Activated naive CD4-positive, alpha-beta T cell treated with Interleukin-2 at 50 U/mL for 16 hours (primary cell): ENCODE measurements at regions not wholly inside any gene's neighbourhood (a gene's known extent, or its start where the extent isn't known, plus 50 kb on each side); places are given as distances from the start of the nearest gene placed in this dataset.
A peak's percentile ranks its signal among the peaks of the same experiment; 100 is the strongest.
"Not testable (repeated sequence)": the region's sequence is repeated elsewhere in the genome, so short reads cannot be mapped to it uniquely, and the experiment has no call there.

ENCODE experiments used
- DNase-seq: peaks from one replicate; pipeline ENCODE4 v3.0.0-alpha.2; 2020

- DNase-seq, result peak; percentile 2
Observed at GRCh38 chrX:42093756-42094155, 170.4 kb upstream of the CASK start.

DNA sequence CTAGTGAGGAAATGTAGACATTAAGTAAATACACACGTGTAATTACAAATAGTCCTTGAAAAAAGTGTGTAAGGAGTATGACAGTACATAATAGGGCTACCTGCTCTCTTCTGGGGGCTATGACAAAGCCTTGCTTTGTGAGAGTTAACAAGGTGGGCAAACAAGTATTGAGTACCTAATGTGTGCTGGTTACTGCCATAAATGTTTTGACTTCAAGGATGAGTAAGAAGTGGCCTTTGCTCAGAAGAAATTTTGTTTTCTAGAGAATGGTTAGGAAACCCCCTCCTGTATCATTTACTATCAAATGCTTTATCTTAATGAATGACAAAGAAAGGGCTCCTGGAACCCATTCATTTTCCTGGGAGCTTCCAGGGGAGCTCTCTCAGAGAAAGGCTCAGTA lies 167.0 kb upstream of the CASK start:
- no peak for DNase-seq

GRCh38 chrX:42089031-42089430 lies 165.7 kb upstream of the CASK start:
- no peak for DNase-seq

DNA sequence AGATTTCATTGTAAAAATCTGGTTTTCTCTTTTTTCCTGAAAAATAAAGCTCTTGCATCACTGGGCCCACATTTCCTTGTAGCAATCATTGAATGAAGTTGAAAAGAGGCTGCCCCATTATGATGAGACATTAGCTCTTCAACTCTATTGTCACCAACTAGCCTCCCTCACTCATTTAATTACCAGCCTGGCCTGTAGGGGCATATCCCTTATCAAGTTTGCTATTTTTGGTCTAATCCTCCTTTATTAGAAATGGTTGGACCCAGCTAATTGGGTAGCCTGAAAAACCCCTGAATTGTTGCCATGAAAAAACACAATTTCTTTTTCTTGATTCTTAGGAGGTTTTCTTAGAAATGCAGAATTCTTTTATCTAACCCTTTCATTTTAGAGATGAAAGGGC lies 164.6 kb upstream of the CASK start:
- no peak for DNase-seq

DNA sequence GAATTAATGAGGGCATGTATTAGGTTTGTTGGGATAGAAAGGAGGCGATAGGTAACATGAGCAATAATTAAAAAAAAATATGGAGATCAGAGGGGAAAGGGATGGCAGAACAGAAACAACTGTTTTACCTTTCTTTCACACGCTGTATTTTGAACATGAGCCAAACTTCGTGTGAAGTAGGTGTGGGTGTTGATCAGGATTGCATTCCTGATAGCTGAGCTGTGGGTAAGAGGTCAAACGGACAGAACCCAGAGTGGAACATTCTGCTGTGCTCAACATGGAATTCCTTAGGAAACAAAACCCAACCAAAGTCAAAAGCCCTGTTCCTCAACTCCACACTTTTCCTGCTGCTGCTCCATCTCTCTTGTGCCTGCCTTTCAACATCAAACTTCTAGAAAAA lies 162.5 kb upstream of the CASK start:
- DNase-seq, result no peak

- DNase-seq, result no peak
Observed at GRCh38 chrX:42079968-42080367, 156.6 kb upstream of the CASK start.

DNA sequence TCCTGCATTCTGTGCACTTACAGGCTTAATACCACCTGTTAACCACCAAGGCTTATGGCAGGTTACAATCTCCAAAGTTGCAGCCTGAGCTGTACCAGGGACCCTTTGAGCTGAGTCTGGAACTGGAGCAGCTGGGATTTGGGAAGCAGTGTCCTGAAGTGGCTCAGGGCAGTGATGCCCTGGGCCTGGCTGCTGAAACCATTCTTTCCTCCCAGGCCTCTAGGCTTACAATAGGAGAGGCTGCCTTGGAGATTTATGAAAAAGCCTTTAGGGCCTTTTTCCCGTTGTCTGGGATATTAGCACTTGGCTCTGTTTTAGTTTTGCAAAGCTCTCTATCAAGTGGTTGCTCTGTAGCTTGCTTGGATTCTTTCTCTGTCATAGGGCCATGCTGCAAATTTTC lies 154.3 kb upstream of the CASK start:
- no peak for DNase-seq

DNA sequence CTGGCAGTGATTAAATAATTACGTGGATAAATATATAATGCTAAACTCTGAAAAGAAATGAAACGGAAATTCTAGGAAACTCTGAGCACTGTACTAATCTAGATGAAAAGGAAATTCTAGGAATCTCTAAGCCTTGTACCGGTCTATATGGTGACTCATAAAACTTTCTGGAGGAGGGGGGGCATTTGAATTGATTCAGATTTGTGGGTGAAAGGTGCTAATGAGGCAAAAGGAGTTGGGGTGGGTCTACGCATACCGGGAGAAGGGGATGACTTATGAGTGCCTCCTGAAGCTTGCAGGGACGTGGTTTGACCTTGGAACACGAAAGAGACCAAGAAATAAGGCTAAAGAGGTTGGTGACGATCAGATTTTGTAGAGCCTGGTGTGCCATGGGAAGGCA lies 151.7 kb upstream of the CASK start:
- DNase-seq, result no peak

GRCh38 chrX:42073448-42073847 lies 150.1 kb upstream of the CASK start:
- DNase-seq, result no peak

GRCh38 chrX:42070866-42071265 lies 147.5 kb upstream of the CASK start:
- DNase-seq, result no peak

DNA sequence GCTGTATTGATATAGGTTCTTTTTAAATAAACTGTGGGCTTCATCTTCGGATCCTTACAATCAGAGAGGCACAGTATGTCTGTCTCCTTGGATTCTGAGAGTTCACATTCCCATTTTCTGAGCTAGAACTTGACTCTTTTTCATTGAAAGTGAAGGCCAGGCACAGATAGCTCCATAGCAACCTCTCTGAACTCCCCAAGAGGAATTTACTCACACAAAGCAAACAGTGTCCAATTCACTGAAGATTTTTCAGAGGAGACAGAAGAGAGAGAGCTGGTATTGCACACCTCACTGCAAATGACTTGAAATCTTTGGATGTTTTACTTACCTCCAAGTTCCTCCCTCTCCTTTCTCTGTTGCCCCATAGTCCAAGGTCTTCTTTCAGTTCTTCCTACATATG lies 130.9 kb upstream of the CASK start:
- no peak for DNase-seq

- DNase-seq, result no peak
Observed at GRCh38 chrX:42050345-42050744, 127.0 kb upstream of the CASK start.

DNA sequence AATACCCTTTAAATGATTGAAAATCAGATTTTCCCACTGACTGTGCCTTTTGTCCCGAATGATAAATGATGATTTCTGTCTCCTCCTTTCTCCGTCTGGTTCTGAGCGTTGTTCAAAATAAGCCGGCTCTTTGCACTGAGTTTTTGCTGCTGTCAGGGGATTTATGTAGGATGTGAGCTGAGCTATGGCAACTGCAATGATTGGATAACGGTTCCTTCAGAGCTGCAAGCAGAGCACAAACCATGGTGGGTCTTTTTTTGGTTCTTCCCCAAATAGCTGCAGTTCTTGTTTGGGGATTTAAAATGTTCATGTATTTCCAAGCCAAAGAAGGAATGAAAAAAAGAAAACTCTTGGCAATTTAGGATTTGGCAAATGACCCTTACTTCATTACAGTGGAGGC lies 124.5 kb upstream of the CASK start:
- DNase-seq, result no peak

DNA sequence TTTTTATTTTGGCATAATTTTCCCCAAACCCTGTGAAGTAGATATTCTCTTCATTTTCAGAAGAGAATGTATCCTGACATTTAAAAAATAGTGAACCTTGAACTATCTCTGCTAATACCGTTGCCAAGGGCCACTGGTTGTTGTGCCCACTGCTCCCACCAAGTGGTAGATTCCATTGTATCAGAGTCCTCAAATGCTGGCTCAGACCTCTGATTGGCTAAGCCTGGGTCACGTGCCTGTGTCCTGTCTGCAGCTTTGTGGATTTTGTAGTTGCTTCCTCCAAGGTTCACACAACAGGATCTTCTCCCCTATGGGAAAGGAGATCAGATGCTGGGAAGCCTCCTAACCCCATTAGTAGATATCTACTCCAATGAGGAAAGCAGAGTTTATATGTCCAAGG lies 104.8 kb upstream of the CASK start:
- DNase-seq, result no peak

GRCh38 chrX:42027367-42028000 lies 104.1 kb upstream of the CASK start:
- DNase-seq, result no peak

DNA sequence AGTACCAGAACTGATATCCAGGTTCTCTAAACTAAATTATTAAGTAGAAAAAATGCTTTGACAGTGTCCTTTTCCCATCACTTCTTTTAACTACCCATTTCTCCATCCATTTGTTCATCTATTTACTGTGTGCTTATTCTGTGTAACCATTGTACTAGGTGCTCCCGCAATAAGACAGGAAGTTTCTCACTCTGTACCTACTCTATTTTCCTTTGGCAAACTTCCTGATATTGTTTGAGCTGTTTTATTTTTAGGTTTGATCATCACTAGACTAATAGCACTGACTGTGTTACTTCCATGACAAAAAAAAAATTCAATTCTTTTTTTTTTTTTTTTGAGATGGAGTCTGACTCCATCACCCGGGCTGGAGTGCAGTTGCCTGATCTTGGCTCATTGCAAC lies 102.5 kb upstream of the CASK start:
- DNase-seq, result no peak

DNA sequence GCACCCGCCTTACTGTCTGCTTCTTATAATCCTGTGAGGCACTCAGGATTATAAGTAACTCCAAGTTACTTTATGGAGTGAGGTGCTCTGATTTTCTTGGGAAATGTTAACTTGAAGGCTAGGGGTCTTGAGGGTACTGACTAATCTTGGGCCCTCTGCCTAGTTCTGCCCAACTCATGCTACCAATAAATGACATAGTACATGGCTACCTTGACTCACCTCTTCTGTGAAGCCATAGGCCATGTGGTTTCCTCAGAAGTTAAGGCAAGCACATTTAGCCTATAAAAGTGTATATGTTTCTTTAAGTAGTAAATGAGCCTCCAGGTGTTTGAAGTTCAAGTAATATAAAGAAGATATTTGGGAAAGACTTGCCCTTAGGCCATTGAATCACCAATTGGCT lies 99.8 kb upstream of the CASK start:
- no peak for DNase-seq

GRCh38 chrX:42022158-42022557 lies 98.8 kb upstream of the CASK start:
- DNase-seq, result no peak

- no peak for DNase-seq
Observed at GRCh38 chrX:42021058-42021457, 97.7 kb upstream of the CASK start.

DNA sequence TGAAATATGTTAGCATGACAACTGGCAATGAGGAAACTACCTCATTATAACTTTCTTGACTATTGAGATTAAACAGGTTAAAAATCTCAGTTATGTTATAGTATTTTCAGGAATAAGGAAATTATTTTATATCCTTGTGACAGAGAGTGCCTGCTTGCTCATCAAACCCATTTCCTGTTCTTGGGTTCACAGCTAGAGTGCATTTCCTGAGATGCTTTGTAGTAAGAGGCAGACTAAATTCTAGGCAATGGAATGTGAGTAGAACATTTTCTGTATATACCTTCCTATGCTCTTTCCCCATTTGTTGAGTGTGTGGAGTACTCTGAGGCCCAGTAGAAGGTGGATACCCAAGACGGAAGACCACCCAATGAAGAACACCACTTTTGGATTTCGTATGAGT lies 96.9 kb upstream of the CASK start:
- no peak for DNase-seq

DNA sequence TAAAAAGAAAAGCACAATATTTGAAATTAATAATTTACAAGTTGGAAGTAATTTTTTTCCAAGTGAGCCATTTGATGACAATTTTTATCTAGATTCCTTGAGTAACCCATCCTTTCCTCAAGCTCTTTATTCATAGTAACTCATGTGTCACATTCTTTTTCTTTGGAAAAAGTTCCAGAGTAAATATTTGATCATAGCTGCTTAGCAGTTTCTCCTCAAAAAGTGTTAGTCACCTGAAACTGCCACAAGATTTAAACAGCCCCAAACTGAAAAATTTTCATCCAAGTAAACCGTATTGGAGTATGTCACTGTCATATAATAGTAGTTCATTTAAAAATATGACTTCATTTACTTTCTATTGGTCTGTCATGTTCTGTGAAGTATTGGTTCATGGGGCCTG lies 94.6 kb upstream of the CASK start:
- no peak for DNase-seq

DNA sequence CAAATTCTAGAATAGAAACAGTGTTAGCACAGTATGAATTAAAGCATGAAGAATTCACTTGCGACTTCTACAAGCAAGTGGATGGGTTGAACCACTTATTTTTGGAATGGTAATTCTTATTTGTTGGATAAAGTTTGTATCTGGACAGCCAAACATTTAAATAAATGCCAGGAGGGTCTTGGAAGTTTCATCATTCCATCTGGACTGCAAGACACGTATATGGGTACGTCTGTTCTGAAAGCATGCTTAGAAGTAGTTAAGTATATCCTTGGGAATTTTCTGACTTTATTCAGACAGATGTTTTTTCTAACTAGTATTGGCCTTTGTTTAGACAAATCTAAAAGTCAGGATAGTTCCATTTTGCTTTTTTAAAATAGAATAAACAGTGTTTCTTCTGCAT lies 77.5 kb upstream of the CASK start:
- no peak for DNase-seq

DNA sequence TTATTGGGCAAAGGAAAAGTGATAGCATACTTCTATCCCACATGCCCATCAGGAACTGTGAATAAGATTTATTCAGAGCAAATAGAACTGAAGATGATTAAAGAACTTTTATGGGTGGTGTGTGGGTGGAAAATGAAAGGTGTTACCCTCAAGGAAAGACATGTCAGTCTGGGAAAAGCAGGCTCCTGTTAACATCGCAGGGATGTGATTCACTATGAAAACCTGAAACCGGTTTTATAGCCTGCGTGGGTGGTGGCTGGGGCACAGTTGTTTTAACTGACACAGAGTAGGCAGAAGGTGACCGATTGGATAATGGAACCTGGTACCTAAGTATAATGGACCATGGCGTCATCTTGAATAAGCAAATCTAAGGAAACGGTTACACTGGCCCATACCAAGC lies 61.3 kb upstream of the CASK start:
- peak; percentile 6 for DNase-seq

DNA sequence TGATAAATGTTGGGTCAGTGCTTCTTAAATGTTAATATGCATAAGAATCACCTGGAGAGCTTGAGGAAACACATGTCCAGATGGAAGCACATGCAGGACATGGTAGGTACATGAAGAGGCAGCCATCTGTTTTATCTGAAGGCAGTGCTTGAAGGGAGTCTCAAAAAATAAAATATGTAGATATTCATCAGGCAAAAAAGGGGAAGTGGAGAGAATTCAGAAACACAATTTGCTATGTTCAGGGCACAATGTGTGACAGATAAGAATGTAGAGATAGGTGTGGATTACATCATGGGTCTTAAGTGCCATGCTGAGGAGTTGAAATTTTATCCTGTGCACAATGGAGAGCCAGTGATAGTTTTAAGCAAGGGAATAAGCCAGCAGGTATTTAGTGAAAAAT lies 59.6 kb upstream of the CASK start:
- DNase-seq, result no peak

DNA sequence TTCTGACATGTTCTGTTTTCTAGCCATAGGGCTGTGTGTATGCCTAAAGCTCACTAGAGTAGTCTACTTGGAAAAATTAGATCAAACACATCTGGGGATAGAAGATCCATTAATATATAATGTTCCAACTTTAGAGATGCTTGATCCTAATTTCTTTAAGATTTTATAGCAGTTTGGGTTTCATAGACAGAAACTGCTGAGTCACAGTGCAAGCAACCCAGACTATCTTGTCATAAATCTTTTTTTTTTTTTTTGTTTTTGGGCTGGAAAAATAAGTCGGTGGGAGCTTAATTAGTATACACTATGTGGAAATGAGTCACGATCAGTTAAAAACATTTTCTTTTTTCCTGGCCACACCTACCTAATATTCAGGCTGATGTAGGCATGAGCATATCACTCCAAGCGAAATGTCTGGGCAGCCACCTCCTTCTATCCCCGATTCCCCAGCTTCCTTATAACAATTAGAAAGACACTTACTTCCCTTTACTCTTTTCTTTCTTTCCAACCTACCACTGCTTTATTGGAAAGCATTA lies 58.2 kb upstream of the CASK start:
- DNase-seq, result no peak

- not testable (repeated sequence) for DNase-seq
Observed at GRCh38 chrX:41974677-41975076, 51.3 kb upstream of the CASK start.
